Psoas muscle (tissue), 7 donors: ENCODE measurements at regions not wholly inside any gene's neighbourhood (a gene's known extent, or its start where the extent isn't known, plus 50 kb on each side); places are given as distances from the start of the nearest gene placed in this dataset.

Source experiments
- ATAC-seq, 4 donors: fragments of 200-7000 bp; cut with Tn5 transposase; one replicate each; pipeline ENCODE4 v1.9.1; 2020; ENCODE audit warnings: moderate library complexity in 3 of 4, mild to moderate bottlenecking in 2 of 4
- DNase-seq, 2 donors: peaks; one replicate each; pipeline ENCODE4 v3.0.0-alpha.2; 2020
- H3K27ac ChIP-seq: fragments of 200-600 bp; one replicate; pipeline ENCODE4 v1.8.0; 2022
- H3K27me3 ChIP-seq, 3 donors: fragments of 200-600 bp in 1 of 3; one replicate each; pipeline versions ENCODE4 v1.6.1 to v1.8.0; 2013 to 2022; ENCODE audit warnings: low read length in 2 of 3, mild to moderate bottlenecking in 2 of 3, moderate library complexity in 1 of 3; ENCODE audit not compliant: insufficient read depth in 3 of 3
- H3K36me3 ChIP-seq, 2 donors: fragments of 200-600 bp in 1 of 2; one replicate each; pipeline versions ENCODE4 v1.6.1 to v1.8.0; 2013 to 2022; ENCODE audit warnings: low read depth in 1 of 2, mild to moderate bottlenecking in 1 of 2, moderate library complexity in 1 of 2; ENCODE audit not compliant: insufficient read depth in 1 of 2
- H3K4me1 ChIP-seq: fragments of 200-600 bp; one replicate; pipeline ENCODE4 v1.8.0; 2022
- H3K4me3 ChIP-seq: fragments of 200-600 bp; one replicate; pipeline ENCODE4 v1.8.0; 2022; ENCODE audit warnings: mild to moderate bottlenecking
- H3K9me3 ChIP-seq: fragments of 200-600 bp; one replicate; pipeline ENCODE4 v1.8.0; 2022
- WGBS, 3 donors: extraction: QIAGEN DNeasy Blood & Tissue Kit; methylation state at CpG; one replicate each; pipeline versions ENCODE4 v1.1.6 to v1.1.7; 2013; 5-methylcytosine and 5-hydroxymethylcytosine counted together
- intact Hi-C, 2 donors: fragments of 100-400 bp; cut with DNase I; formaldehyde crosslinking; loops; one replicate each; pipeline versions ENCODE4 v1.11.0 to v1.14.2; 2022
- TF ChIP-seq, protein P1 (sequence below): fragments of 200-600 bp; IDR thresholded peaks from one replicate; pipeline ENCODE4 v1.8.0; 2022; ENCODE audit warnings: antibody characterized with exemption
- donor health status: healthy with polysubstance abuse.
- donor health status: DM: no; HTN: no; CAD: no; lungs with moderate emphysema.
- donor health status: Bipolar disorder and iron deficiency.
- donor health status: healthy.
- donor health status: DM: yes; HTN: yes; CAD: no.
- donor health status: DM: no; HTN: no; CAD: no.
- donor health status: DM: yes; HTN: yes; CAD: no.

DNA sequence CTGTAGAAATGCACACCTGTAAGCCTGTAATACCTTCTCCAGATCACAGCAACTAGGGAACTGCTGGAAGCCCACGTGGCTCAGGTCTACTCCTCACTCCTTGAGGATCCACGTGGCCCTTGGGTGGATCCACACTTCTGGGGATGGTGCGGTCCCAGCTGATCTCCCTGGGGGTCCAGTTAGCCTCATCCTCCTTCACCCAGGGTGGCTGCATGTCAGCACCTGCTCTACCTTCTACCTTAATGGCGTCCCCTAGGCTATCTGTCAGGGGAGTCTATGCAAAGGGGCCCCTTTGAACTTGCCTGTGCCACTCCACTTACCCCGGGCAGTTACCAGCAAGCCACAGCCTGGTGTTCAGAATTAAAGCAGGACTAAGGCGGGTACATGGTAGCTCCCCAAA, 284.7 kb downstream of the MYCN start:
- no peaks in the 10 kb centered on the region for H3K4me1 ChIP-seq
- H3K36me3 ChIP-seq: no peaks in the 10 kb centered on the region
- TF ChIP-seq, protein P1, sequence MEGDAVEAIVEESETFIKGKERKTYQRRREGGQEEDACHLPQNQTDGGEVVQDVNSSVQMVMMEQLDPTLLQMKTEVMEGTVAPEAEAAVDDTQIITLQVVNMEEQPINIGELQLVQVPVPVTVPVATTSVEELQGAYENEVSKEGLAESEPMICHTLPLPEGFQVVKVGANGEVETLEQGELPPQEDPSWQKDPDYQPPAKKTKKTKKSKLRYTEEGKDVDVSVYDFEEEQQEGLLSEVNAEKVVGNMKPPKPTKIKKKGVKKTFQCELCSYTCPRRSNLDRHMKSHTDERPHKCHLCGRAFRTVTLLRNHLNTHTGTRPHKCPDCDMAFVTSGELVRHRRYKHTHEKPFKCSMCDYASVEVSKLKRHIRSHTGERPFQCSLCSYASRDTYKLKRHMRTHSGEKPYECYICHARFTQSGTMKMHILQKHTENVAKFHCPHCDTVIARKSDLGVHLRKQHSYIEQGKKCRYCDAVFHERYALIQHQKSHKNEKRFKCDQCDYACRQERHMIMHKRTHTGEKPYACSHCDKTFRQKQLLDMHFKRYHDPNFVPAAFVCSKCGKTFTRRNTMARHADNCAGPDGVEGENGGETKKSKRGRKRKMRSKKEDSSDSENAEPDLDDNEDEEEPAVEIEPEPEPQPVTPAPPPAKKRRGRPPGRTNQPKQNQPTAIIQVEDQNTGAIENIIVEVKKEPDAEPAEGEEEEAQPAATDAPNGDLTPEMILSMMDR: no peak
- intact Hi-C loops: no loop called here
- H3K27ac ChIP-seq: no peak overlapping the region
- H3K9me3 ChIP-seq: no peaks in the 10 kb centered on the region
- H3K4me3 ChIP-seq: no peak overlapping the region
- H3K27me3 ChIP-seq: peaks cover 0 to 3% (median 0%) of the 10 kb centered on the region in 3 donors
- ATAC-seq (no peak), DNase-seq (no peak)
- WGBS, 3 donors: 82 to 87% (median 85%) methylated on average over 6 of the region's 6 CpGs

DNA sequence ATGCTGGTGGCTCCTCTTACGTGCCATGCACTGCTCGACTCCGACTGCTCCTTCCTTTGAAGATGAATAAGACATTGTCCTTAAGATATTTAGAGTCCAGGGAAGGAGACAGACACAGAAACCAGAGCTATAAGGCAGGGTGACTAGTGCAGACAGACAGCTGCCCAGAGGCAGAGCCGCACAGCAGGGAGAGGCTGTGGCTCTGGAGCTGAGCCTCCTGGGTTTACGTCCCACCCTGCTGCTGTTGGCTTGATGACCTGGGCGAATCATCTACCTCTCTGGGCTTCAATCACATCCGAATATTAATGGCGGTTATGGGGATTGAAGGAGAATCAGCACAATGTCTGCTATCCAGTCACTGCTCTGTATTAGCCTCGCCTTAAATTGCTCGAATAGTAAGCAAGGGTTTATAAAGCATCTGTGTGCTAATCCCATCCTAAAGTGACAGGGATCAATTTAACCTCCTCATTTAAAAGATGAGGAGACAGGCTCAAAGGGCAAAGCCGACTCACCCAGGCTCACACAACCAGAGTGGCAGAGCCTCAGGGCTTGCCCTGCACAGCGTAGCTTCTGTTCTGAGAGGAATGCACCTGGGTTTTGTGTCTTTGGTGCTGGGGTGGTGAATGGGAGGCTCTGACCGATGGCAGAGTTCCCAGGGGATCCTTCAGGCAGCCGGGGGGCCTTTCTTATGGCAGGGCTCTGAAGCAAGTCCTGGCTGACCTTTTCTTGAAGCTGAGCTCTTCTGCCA, 284.1 kb downstream of the MYCN start:
- no peaks in the 10 kb centered on the region for H3K9me3 ChIP-seq
- no peaks in the 10 kb centered on the region for H3K36me3 ChIP-seq
- ATAC-seq (no peak), DNase-seq (no peak)
- no peak overlapping the region for H3K27ac ChIP-seq
- H3K4me1 ChIP-seq: no peaks in the 10 kb centered on the region
- H3K27me3 ChIP-seq: peaks cover 0 to 3% (median 0%) of the 10 kb centered on the region in 3 donors
- intact Hi-C loops: no loop called here
- TF ChIP-seq, protein P1: no peak
- 74 to 76% (median 75%) methylated on average over 14 of the region's 14 CpGs for WGBS, 3 donors
- H3K4me3 ChIP-seq: no peak overlapping the region

DNA sequence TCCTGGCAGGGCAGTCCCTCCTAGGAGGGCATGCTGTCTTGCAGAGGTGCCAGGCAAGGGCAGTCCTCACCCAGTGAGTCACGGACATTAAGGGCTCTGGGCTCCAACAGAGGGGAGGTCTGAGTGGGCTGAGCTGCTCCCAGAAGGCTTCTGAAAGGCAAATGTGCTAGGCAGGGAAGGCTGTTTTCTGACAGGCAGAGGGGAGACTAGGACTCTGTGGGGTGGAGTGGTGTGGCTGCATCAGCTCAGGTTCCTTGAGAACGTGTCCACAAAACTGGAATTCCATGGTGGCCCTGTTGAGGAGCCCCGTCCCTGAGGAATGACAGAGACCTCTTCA, 283.5 kb downstream of the MYCN start:
- Histone ChIP-seq H3K4me3 (no peak overlapping the region), H3K4me1 (no peaks in the 10 kb centered on the region), H3K27ac (no peak overlapping the region), H3K36me3 (no peaks in the 10 kb centered on the region), H3K9me3 (no peaks in the 10 kb centered on the region), H3K27me3 (peaks cover 0 to 3% (median 0%) of the 10 kb centered on the region in 3 donors)
- TF ChIP-seq, protein P1: no peak
- DNase-seq (no peak), ATAC-seq (no peak)
- intact Hi-C loops: no loop called here
- WGBS, 3 donors: 62 to 80% (median 68%) methylated on average over 3 of the region's 3 CpGs

DNA sequence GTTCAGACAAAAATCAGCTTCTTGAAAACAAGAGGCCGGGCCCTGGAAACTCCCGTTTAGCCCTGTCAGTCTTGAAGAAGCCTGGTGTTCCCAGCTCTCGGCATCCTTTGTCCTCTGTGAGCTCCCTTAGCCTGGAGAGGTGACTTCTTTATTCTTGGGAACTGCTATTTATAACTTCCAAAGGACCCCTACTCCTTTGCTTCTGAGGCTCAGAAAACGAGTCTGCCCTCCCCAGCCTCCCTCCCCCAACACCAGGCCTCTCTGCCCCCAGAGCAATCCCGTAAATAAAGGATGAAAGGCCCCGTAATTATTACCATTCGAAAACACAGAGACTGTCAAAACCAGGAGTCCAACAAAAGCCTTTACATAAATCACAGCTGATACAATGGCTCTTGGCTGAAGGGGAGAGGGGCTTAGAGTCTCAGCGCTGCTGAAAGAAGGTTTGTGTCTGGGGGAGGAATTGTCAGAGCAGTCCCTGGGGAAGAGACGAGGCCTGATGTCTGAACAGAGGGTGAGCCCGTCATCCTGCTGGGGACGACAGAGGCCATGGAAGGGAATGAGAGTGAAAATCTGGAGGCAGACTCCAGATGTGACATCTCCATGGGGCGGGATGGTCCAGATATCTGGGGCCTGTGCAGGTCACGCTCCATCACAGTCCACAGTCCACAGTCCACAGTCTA, 283.0 kb downstream of the MYCN start:
- WGBS, 3 donors: 72 to 81% (median 75%) methylated on average over 13 of the region's 13 CpGs
- DNase-seq: no peak
- H3K4me3 ChIP-seq: no peak overlapping the region
- no peaks in the 10 kb centered on the region for H3K9me3 ChIP-seq
- peaks cover 0 to 3% (median 0%) of the 10 kb centered on the region in 3 donors for H3K27me3 ChIP-seq
- intact Hi-C loops: no loop called here
- TF ChIP-seq, protein P1: no peak
- no peaks in the 10 kb centered on the region for H3K36me3 ChIP-seq
- no peaks in the 10 kb centered on the region for H3K4me1 ChIP-seq
- no peak for ATAC-seq
- no peak overlapping the region for H3K27ac ChIP-seq
